GM12878 (cell line): ENCODE measurements at regions not wholly inside any gene's neighbourhood (a gene's known extent, or its start where the extent isn't known, plus 50 kb on each side); places are given as distances from the start of the nearest gene placed in this dataset.

Experiments used
- ATAC-seq: fragments of 200-7000 bp; cut with Tn5 transposase; 3 replicates; pipeline ENCODE4 v1.9.1; 2020; ENCODE audit warnings: mild to moderate bottlenecking, moderate library complexity
- BruUV-seq: library from RNA; stranded (reverse); fragments of 400-500 nt; replicated peaks from 2 replicates; lab custom pipeline; 2021; lab: Mats Ljungman, UMichigan
- CTCF ChIA-PET: fragments of 300-600 bp; sonication (Branson Sonifier 250); formaldehyde crosslinking; extraction: SDS; loops from one replicate; lab custom pipeline; 2021; ENCODE audit warnings: inconsistent platforms; lab: Yijun Ruan, JAX
- POLR2A ChIA-PET: fragments of 350-600 bp; formaldehyde crosslinking; extraction: SDS; loops from one replicate; lab custom pipeline; 2021; ENCODE audit warnings: inconsistent platforms; lab: Charles Lee
- RAD21 ChIA-PET: fragments of 300-600 bp; sonication (Branson Sonifier 250); formaldehyde crosslinking; loops from one replicate; lab custom pipeline; 2023; ENCODE audit warnings: antibody characterized with exemption; ENCODE audit not compliant: unreplicated experiment; lab: Charles Lee
- SMC1A ChIA-PET: fragments of 300-600 bp; sonication (Branson Sonifier 250); formaldehyde crosslinking; loops from one replicate; lab custom pipeline; 2023; ENCODE audit not compliant: unreplicated experiment, uncharacterized antibody; lab: Charles Lee
- DNase-seq: peaks from one replicate; pipeline ENCODE4 v3.0.0-alpha.2; 2011; ENCODE audit warnings: low read depth, low spot score
- FAIRE-seq: peaks from 3 replicates; lab custom pipeline; 2011; peaks lifted over from hg19 to GRCh38; lab: Jason Lieb, UNC
- H2AFZ ChIP-seq: 2 replicates; pipeline ENCODE4 v1.6.0; 2011; ENCODE audit warnings: low read depth, low read length, control low read depth; ENCODE audit not compliant: control insufficient read depth
- H3K27ac ChIP-seq: 2 replicates; pipeline ENCODE4 v1.5.1; 2011; ENCODE audit warnings: control low read depth; ENCODE audit not compliant: control insufficient read depth, insufficient read depth
- H3K27me3 ChIP-seq, 2 experiments: replicated peaks in 1 of 2; 2 replicates each; pipeline versions ENCODE4 v1.6.0 to v1.6.1; 2011; ENCODE audit warnings: low read length in 1 of 2; ENCODE audit not compliant: control insufficient read depth in 2 of 2, insufficient read depth in 2 of 2
- H3K36me3 ChIP-seq, 2 experiments: 2 replicates each; pipeline ENCODE4 v1.5.1; 2011; ENCODE audit warnings: low read length in 1 of 2; ENCODE audit not compliant: control insufficient read depth in 2 of 2, insufficient read depth in 2 of 2
- H3K4me1 ChIP-seq: 2 replicates; pipeline ENCODE4 v1.6.1; 2011; ENCODE audit warnings: mild to moderate bottlenecking, low read length, moderate library complexity, mixed read lengths; ENCODE audit not compliant: control insufficient read depth, insufficient read depth
- H3K4me2 ChIP-seq: 2 replicates; pipeline ENCODE4 v1.6.0; 2011; ENCODE audit warnings: control low read depth; ENCODE audit not compliant: control insufficient read depth, insufficient read depth
- H3K4me3 ChIP-seq: fragments of 200-600 bp; sonication (generic); 2 replicates; pipeline ENCODE4 v1.5.1; 2016
- H3K79me2 ChIP-seq: 2 replicates; pipeline ENCODE4 v1.6.0; 2011; ENCODE audit warnings: low read length; ENCODE audit not compliant: control insufficient read depth, insufficient read depth
- H3K9ac ChIP-seq: 2 replicates; pipeline ENCODE4 v1.8.0; 2011; ENCODE audit warnings: low read length, control low read depth, mixed read lengths; ENCODE audit not compliant: control insufficient read depth, insufficient read depth
- H3K9me3 ChIP-seq: replicated peaks from 3 replicates; pipeline ENCODE4 v1.5.1; 2011; ENCODE audit warnings: mild to moderate bottlenecking, low read length; ENCODE audit not compliant: control insufficient read depth, insufficient read depth
- H4K20me1 ChIP-seq: 2 replicates; pipeline ENCODE4 v1.6.0; 2011; ENCODE audit not compliant: control insufficient read depth, insufficient read depth
- BCL3 ChIP-seq: IDR thresholded peaks from 2 replicates; pipeline ENCODE4 v1.6.1; 2011; ENCODE audit warnings: borderline replicate concordance, low read depth, mild to moderate bottlenecking, moderate library complexity, low read length; ENCODE audit not compliant: insufficient read depth, poor library complexity, severe bottlenecking
- CEBPZ ChIP-seq: fragments of 150-350 bp; IDR thresholded peaks from 2 replicates; pipeline ENCODE4 v1.6.1; 2016; ENCODE audit warnings: low read depth, low read length
- CHD2 ChIP-seq: IDR thresholded peaks from 2 replicates; pipeline ENCODE4 v1.6.1; 2011; ENCODE audit warnings: low read depth, low read length, improper control_type of control experiment, borderline replicate concordance
- E2F4 ChIP-seq: IDR thresholded peaks from 2 replicates; pipeline ENCODE4 v1.6.1; 2012; ENCODE audit warnings: low read depth, low read length, improper control_type of control experiment
- HDAC2 ChIP-seq: fragments of 200-600 bp; sonication (generic); IDR thresholded peaks from 2 replicates; pipeline ENCODE4 v1.6.1; 2017
- NBN ChIP-seq: fragments of 450-650 bp; IDR thresholded peaks from 2 replicates; pipeline ENCODE4 v1.6.1; 2016
- PKNOX1 ChIP-seq: fragments of 450-650 bp; IDR thresholded peaks from 2 replicates; pipeline ENCODE4 v1.6.1; 2016; ENCODE audit warnings: mild to moderate bottlenecking
- POLR2AphosphoS2 ChIP-seq: IDR thresholded peaks from 2 replicates; pipeline ENCODE4 v1.6.1; 2011; ENCODE audit warnings: low read depth, mild to moderate bottlenecking, low read length, improper control_type of control experiment, moderate library complexity
- RB1 ChIP-seq: fragments of 450-650 bp; formaldehyde crosslinking; IDR thresholded peaks from 2 replicates; pipeline ENCODE4 v1.6.1; 2017; ENCODE audit warnings: mild to moderate bottlenecking, borderline replicate concordance
- STAT1 ChIP-seq: fragments of 450-650 bp; conservative IDR thresholded peaks from 2 replicates; pipeline ENCODE4 v1.6.1; 2014; ENCODE audit warnings: antibody characterized with exemption, mild to moderate bottlenecking
- USF1 ChIP-seq: IDR thresholded peaks from 2 replicates; pipeline ENCODE4 v1.6.1; 2011; ENCODE audit warnings: borderline replicate concordance, low read depth, mild to moderate bottlenecking, moderate library complexity, mixed read lengths, low read length; ENCODE audit not compliant: insufficient read depth; ENCODE audit errors: extremely low read length
- YY1 ChIP-seq: IDR thresholded peaks from 2 replicates; pipeline ENCODE4 v1.6.1; 2011; ENCODE audit warnings: low read depth, mild to moderate bottlenecking, low read length
- ZBTB4 ChIP-seq: fragments of 450-650 bp; formaldehyde crosslinking; IDR thresholded peaks from 2 replicates; pipeline ENCODE4 v1.4.0; 2022; ENCODE audit warnings: mild to moderate bottlenecking, moderate library complexity
- ZNF384 ChIP-seq: IDR thresholded peaks from 2 replicates; pipeline ENCODE4 v1.6.1; 2012; ENCODE audit warnings: low read depth, mild to moderate bottlenecking, low read length, improper control_type of control experiment, borderline replicate concordance
- WGBS: methylation state at CpG from one replicate; pipeline ENCODE4 v1.1.6; 2016; ENCODE audit warnings: low lambda C conversion rate; ENCODE audit not compliant: insufficient replicate concordance, insufficient coverage; ENCODE audit errors: missing lambda C conversion rate; 5-methylcytosine and 5-hydroxymethylcytosine counted together
- in situ Hi-C: fragments of 300-500 bp; cut with MboI; formaldehyde crosslinking; loops from 9 replicates; pipeline ENCODE4 v1.14.3; 2018; ENCODE audit warnings: mixed read lengths
- intact Hi-C: fragments of 100-400 bp; cut with micrococcal nuclease; formaldehyde crosslinking; loops from one replicate; pipeline ENCODE4 v1.14.2; 2022; ENCODE audit not compliant: unreplicated experiment

- no peak for FAIRE-seq
- Histone ChIP-seq H3K27ac (no peak overlapping the region), H4K20me1 (no peaks in the 10 kb centered on the region), H3K4me1 (no peaks in the 10 kb centered on the region), H3K79me2 (no peaks in the 10 kb centered on the region), H3K4me2 (no peak overlapping the region), H3K4me3 (no peak overlapping the region), H3K9me3 (no peaks in the 10 kb centered on the region), H3K9ac (no peak overlapping the region), H3K27me3 (no peaks in the 10 kb centered on the region), H2AFZ (no peak overlapping the region), H3K36me3 (no peaks in the 10 kb centered on the region)
- intact Hi-C loops (no loop called here), in situ Hi-C loops (no loop called here)
- SMC1A ChIA-PET, result no interaction called here
- POLR2A ChIA-PET, result no interaction called here
- no peak for ATAC-seq
- no peak for DNase-seq
- 49% methylated on average over 4 of the region's 4 CpGs for WGBS
- RAD21 ChIA-PET, result no interaction called here
- CTCF ChIA-PET, result no interaction called here
- BruUV-seq, result no TSS peak
- no peak for TF ChIP-seq YY1
- no peak for TF ChIP-seq NBN
- TF ChIP-seq PKNOX1, result no peak
- no peak for TF ChIP-seq CHD2
- no peak for TF ChIP-seq E2F4
- TF ChIP-seq BCL3, result no peak
- no peak for TF ChIP-seq USF1
- TF ChIP-seq STAT1, result no peak
- TF ChIP-seq ZBTB4 (CRISPR knock-in tag), result no peak
- no peak for TF ChIP-seq ZNF384
- no peak for TF ChIP-seq POLR2AphosphoS2
- no peak for TF ChIP-seq HDAC2
- no peak for TF ChIP-seq RB1
- no peak for TF ChIP-seq CEBPZ
Measured at GRCh38 chr1:113253187-113253586, 137.1 kb upstream of the MAGI3 start.
